Endothelial cell of umbilical vein (primary cell): ENCODE measurements at regions not wholly inside any gene's neighbourhood (a gene's known extent, or its start where the extent isn't known, plus 50 kb on each side); places are given as distances from the start of the nearest gene placed in this dataset.

Experiments used
- BruUV-seq: library from RNA; stranded (reverse); fragments of 400-500 nt; replicated peaks from 2 replicates; lab custom pipeline; 2021; lab: Mats Ljungman, UMichigan
- CTCF ChIA-PET: fragments of 300-600, 350-600 bp; sonication (Branson Sonifier 250); formaldehyde crosslinking; loops from one replicate; lab custom pipeline; 2021; ENCODE audit warnings: antibody characterized with exemption, inconsistent platforms; lab: Charles Lee
- POLR2A ChIA-PET: fragments of 300-600, 350-600 bp; sonication (Branson Sonifier 250); formaldehyde crosslinking; loops from one replicate; lab custom pipeline; 2021; ENCODE audit warnings: antibody characterized with exemption, inconsistent platforms; lab: Charles Lee
- DNase-seq: peaks from one replicate; pipeline ENCODE4 v3.0.0-alpha.2; 2011; ENCODE audit warnings: low read depth, low spot score
- FAIRE-seq: peaks from 2 replicates; lab custom pipeline; 2011; peaks lifted over from hg19 to GRCh38; lab: Jason Lieb, UNC
- H2AFZ ChIP-seq: 2 replicates; pipeline ENCODE4 v1.6.0; 2012; ENCODE audit warnings: low read depth, low read length, control low read depth, inconsistent platforms
- H3K27ac ChIP-seq: 2 replicates; pipeline ENCODE4 v1.5.1; 2011; ENCODE audit warnings: low read depth, mild to moderate bottlenecking, control low read depth, low read length, moderate library complexity; ENCODE audit not compliant: insufficient read depth
- H3K27me3 ChIP-seq, 2 experiments: 2 replicates each; pipeline versions ENCODE4 v1.6.0 to v1.6.1; 2011; ENCODE audit warnings: low read length in 2 of 2, mixed read lengths in 1 of 2; ENCODE audit not compliant: control insufficient read depth in 2 of 2, insufficient read depth in 2 of 2
- H3K36me3 ChIP-seq, 2 experiments: 2 replicates in 1 of 2; 3 replicates in 1 of 2; pipeline ENCODE4 v1.5.1; 2011; ENCODE audit warnings: low read length in 2 of 2, mild to moderate bottlenecking in 1 of 2, moderate library complexity in 1 of 2; ENCODE audit not compliant: control insufficient read depth in 2 of 2, insufficient read depth in 2 of 2; ENCODE audit errors: extremely low read depth in 1 of 2
- H3K4me1 ChIP-seq: 3 replicates; pipeline ENCODE4 v1.5.1; 2011; ENCODE audit warnings: mild to moderate bottlenecking, low read length; ENCODE audit not compliant: control insufficient read depth, insufficient read depth; ENCODE audit errors: extremely low read depth
- H3K4me2 ChIP-seq: 2 replicates; pipeline ENCODE4 v1.6.1; 2011; ENCODE audit warnings: low read length, control low read depth, mixed read lengths; ENCODE audit not compliant: insufficient read depth
- H3K4me3 ChIP-seq, 3 experiments: fragments of 200-600 bp in 1 of 3; sonication (generic), shearing (Covaris generic) in 1 of 3; replicated peaks in 1 of 3; 2 replicates each; pipeline ENCODE4 v1.5.1; 2011 to 2016; ENCODE audit warnings: control low read depth in 3 of 3, low read length in 3 of 3, mild to moderate bottlenecking in 2 of 3, inconsistent platforms in 1 of 3, low read depth in 1 of 3, moderate library complexity in 1 of 3; ENCODE audit not compliant: insufficient read depth in 1 of 3
- H3K79me2 ChIP-seq: 2 replicates; pipeline ENCODE4 v1.6.0; 2012; ENCODE audit warnings: low read length, inconsistent platforms; ENCODE audit not compliant: control insufficient read depth, insufficient read depth
- H3K9ac ChIP-seq: replicated peaks from 2 replicates; pipeline ENCODE3; 2011; ENCODE audit warnings: low read length, control low read depth; ENCODE audit not compliant: insufficient read depth; ENCODE audit errors: extremely low read depth
- H3K9me1 ChIP-seq: replicated peaks from 3 replicates; pipeline ENCODE4 v1.6.0; 2011; ENCODE audit warnings: mild to moderate bottlenecking, low read length; ENCODE audit not compliant: control insufficient read depth, insufficient read depth; ENCODE audit errors: extremely low read depth
- H3K9me3 ChIP-seq: replicated peaks from 2 replicates; pipeline ENCODE4 v1.5.1; 2012; ENCODE audit warnings: low read length, inconsistent platforms; ENCODE audit not compliant: control insufficient read depth, insufficient read depth
- H4K20me1 ChIP-seq: replicated peaks from 2 replicates; pipeline ENCODE3; 2011; ENCODE audit warnings: mild to moderate bottlenecking, low read length; ENCODE audit not compliant: control insufficient read depth, insufficient read depth; ENCODE audit errors: extremely low read depth
- CTCF ChIP-seq, 2 donors: IDR thresholded peaks; 1 replicate in 1 of 2; 2 replicates in 1 of 2; pipeline ENCODE4 v1.5.1; 2011; ENCODE audit warnings: low read length in 2 of 2, mild to moderate bottlenecking in 2 of 2, moderate library complexity in 2 of 2, control low read depth in 1 of 2, inconsistent platforms in 1 of 2, low read depth in 1 of 2; ENCODE audit not compliant: insufficient read depth in 1 of 2; ENCODE audit errors: extremely low read depth in 1 of 2
- EZH2 ChIP-seq: IDR thresholded peaks from 2 replicates; pipeline ENCODE4 v1.6.1; 2012; ENCODE audit warnings: borderline replicate concordance, low read depth, mild to moderate bottlenecking, moderate library complexity, low read length, inconsistent platforms; ENCODE audit not compliant: severe bottlenecking
- FOS ChIP-seq: IDR thresholded peaks from 2 replicates; pipeline ENCODE4 v1.6.1; 2011; ENCODE audit warnings: mild to moderate bottlenecking, low read length, moderate library complexity, borderline replicate concordance; ENCODE audit not compliant: insufficient read depth
- GATA2 ChIP-seq: IDR thresholded peaks from 2 replicates; pipeline ENCODE4 v1.7.0; 2011; ENCODE audit warnings: low read depth, mild to moderate bottlenecking, moderate library complexity, mixed read lengths, low read length; ENCODE audit not compliant: insufficient read length, insufficient read depth
- JUN ChIP-seq: IDR thresholded peaks from 2 replicates; pipeline ENCODE4 v1.6.1; 2011; ENCODE audit warnings: borderline replicate concordance, low read depth; ENCODE audit not compliant: insufficient read length, insufficient read depth
- MAX ChIP-seq: IDR thresholded peaks from 2 replicates; pipeline ENCODE4 v1.6.1; 2011; ENCODE audit not compliant: insufficient read depth, insufficient read length
- MYC ChIP-seq: IDR thresholded peaks from one replicate; pipeline ENCODE4 v1.6.1; 2011; ENCODE audit warnings: mild to moderate bottlenecking, low read depth, low read length
- POLR2A ChIP-seq: IDR thresholded peaks from 2 replicates; pipeline ENCODE4 v1.6.1; 2012; ENCODE audit warnings: low read depth, mild to moderate bottlenecking, control low read depth, low read length
- POLR2AphosphoS5 ChIP-seq: IDR thresholded peaks from 2 replicates; pipeline ENCODE4 v1.6.1; 2012; ENCODE audit warnings: low read depth, mild to moderate bottlenecking, control low read depth, low read length, moderate library complexity; ENCODE audit not compliant: insufficient read depth
- dilution Hi-C: fragments of 300-500 bp; cut with MboI; formaldehyde crosslinking; loops from one replicate; pipeline ENCODE4 v1.15.0; 2019; ENCODE audit warnings: low sequenced_read_pairs; ENCODE audit not compliant: extremely low pct_ligation_motif_present
- intact Hi-C: fragments of 100-400 bp; cut with micrococcal nuclease; formaldehyde crosslinking; loops from one replicate; pipeline ENCODE4 v1.10.0; 2022

- no peaks in the 10 kb centered on the region for H3K9me1 ChIP-seq
- no peak for FAIRE-seq
- dilution Hi-C loops, result no loop called here
These were observed 556.3 kb upstream of the RGMB start for GRCh38 chr5:98217138-98217537.

More at GRCh38 chr5:98217138-98217537, 556.3 kb upstream of the RGMB start:
- Histone ChIP-seq H3K9me3 (no peaks in the 10 kb centered on the region), H3K79me2 (no peaks in the 10 kb centered on the region), H2AFZ (no peak overlapping the region), H3K27ac (no peak overlapping the region), H3K27me3 (no peaks in the 10 kb centered on the region), H3K9ac (no peak overlapping the region), H3K36me3 (no peaks in the 10 kb centered on the region), H3K4me3 (no peak overlapping the region), H3K4me2 (no peak overlapping the region), H3K4me1 (no peaks in the 10 kb centered on the region), H4K20me1 (no peaks in the 10 kb centered on the region)
- TF ChIP-seq CTCF (IDR thresholded peaks at IDR 0.05; ENCODE audit: extremely low read depth in 1 of 2, insufficient read depth in 1 of 2, low read depth in 1 of 2, low read length in 2 of 2) (no peak), MYC (no peak), JUN (no peak), POLR2A (no peak), POLR2AphosphoS5 (no peak), MAX (no peak), GATA2 (no peak), EZH2 (no peak), FOS (no peak)
- no peak for DNase-seq
- intact Hi-C loops, result no loop called here
- no TSS peak for BruUV-seq
- ChIA-PET CTCF (interaction anchor here (1.0 to 1.3 kb wide), 2 partner anchors 11 to 152 kb away, joined by 3 read pairs; no protein-coding TSS in a partner anchor), POLR2A (no interaction called here)
